Ishikawa (cell line): ENCODE measurements at regions not wholly inside any gene's neighbourhood (a gene's known extent, or its start where the extent isn't known, plus 50 kb on each side); places are given as distances from the start of the nearest gene placed in this dataset.

Experiments
- CEBPB ChIP-seq: IDR thresholded peaks from 2 replicates; pipeline ENCODE4 v1.6.1; 2012
- CREB1 ChIP-seq: IDR thresholded peaks from 2 replicates; pipeline ENCODE4 v1.6.1; 2012; ENCODE audit warnings: low read depth
- EGR1 ChIP-seq: IDR thresholded peaks from 2 replicates; pipeline ENCODE4 v1.6.1; 2012
- EP300 ChIP-seq: IDR thresholded peaks from 2 replicates; pipeline ENCODE4 v1.6.1; 2012; ENCODE audit warnings: borderline replicate concordance
- FOXM1 ChIP-seq: IDR thresholded peaks from 2 replicates; pipeline ENCODE4 v1.6.1; 2012; ENCODE audit warnings: low read depth, borderline replicate concordance
- NFIC ChIP-seq: IDR thresholded peaks from 2 replicates; pipeline ENCODE4 v1.6.1; 2012
- RAD21 ChIP-seq: IDR thresholded peaks from 2 replicates; pipeline ENCODE4 v1.6.1; 2012; ENCODE audit warnings: low read depth
- REST ChIP-seq: IDR thresholded peaks from 2 replicates; pipeline ENCODE4 v1.6.1; 2012; ENCODE audit warnings: low read depth, mild to moderate bottlenecking
- TAF1 ChIP-seq: IDR thresholded peaks from 2 replicates; pipeline ENCODE4 v1.6.1; 2012; ENCODE audit warnings: low read depth, mild to moderate bottlenecking
- TCF12 ChIP-seq: IDR thresholded peaks from 2 replicates; pipeline ENCODE4 v1.6.1; 2012; ENCODE audit warnings: low read depth
- TEAD4 ChIP-seq: IDR thresholded peaks from 2 replicates; pipeline ENCODE4 v1.6.1; 2012
- USF1 ChIP-seq: IDR thresholded peaks from 2 replicates; pipeline ENCODE4 v1.6.1; 2012
- YY1 ChIP-seq: IDR thresholded peaks from 2 replicates; pipeline ENCODE4 v1.6.1; 2012; ENCODE audit warnings: low read depth
- ZBTB7A ChIP-seq: IDR thresholded peaks from 2 replicates; pipeline ENCODE4 v1.6.1; 2012; ENCODE audit warnings: low read depth
- TF ChIP-seq, protein P1 (sequence below): IDR thresholded peaks from 2 replicates; pipeline ENCODE4 v1.6.1; 2012

DNA sequence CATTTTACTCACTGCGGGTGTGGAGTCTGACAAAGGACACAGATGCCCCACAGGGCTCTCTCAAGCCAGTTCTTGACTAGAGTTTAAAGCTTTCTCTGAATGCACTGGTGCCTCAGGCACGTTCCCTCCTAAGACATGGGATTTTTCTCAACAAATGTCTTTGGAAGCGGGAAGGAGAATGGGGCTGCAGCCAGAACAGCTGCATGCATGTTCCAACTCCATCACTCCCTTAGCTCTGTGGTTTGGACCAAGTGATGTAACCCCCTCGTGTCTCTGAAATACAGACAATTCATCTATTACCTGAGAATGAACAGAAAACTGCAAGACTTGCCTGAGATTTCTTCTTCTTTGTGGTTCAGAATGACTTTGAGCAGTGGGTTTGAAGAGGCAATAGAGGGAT is 141.7 kb upstream of the SERPINE2 start:
- TF ChIP-seq, protein P1, sequence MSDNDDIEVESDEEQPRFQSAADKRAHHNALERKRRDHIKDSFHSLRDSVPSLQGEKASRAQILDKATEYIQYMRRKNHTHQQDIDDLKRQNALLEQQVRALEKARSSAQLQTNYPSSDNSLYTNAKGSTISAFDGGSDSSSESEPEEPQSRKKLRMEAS = no peak
- TF ChIP-seq TCF12 (no peak), EGR1 (no peak), FOXM1 (no peak), RAD21 (no peak), ZBTB7A (no peak), TAF1 (no peak), EP300 (no peak)

DNA sequence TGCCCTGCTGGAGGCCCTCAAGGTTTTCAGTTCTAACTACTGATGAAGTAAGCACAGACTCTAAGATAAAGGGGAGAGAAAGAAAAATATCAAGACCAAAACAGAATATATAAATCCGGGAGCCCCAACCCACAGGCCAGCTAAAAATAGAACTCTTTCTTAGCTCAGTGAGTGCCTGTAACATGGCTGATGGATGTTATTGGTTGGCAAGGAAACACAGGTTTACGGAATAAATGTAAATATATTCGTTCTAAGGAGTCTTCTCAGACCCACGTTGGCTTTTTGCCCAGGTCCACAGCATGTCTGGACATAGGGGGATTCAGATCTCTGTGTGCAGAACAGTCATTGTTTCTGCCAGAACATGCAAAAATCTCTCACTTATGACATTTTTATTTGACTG is 139.0 kb upstream of the SERPINE2 start:
- TF ChIP-seq EP300 (no peak), USF1 (no peak), YY1 (no peak), TEAD4 (no peak), FOXM1 (no peak), TAF1 (no peak), ZBTB7A (no peak), NFIC (no peak), TCF12 (no peak), CREB1 (no peak), REST (no peak)
- TF ChIP-seq, protein P1 = no peak

GRCh38 chr2:224175538-224175937 is 136.5 kb upstream of the SERPINE2 start:
- no peak for TF ChIP-seq USF1
- no peak for TF ChIP-seq EGR1
- TF ChIP-seq, protein P1 = no peak
- TF ChIP-seq TAF1 = no peak
- TF ChIP-seq REST = no peak
- no peak for TF ChIP-seq NFIC
- no peak for TF ChIP-seq ZBTB7A
- TF ChIP-seq TEAD4 = no peak
- TF ChIP-seq EP300 = no peak
- no peak for TF ChIP-seq YY1

- TF ChIP-seq REST (no peak), FOXM1 (no peak), ZBTB7A (no peak), USF1 (no peak), CREB1 (no peak), YY1 (no peak), EP300 (no peak), TAF1 (no peak), TCF12 (no peak), RAD21 (no peak), NFIC (no peak), CEBPB (no peak)
Measured at GRCh38 chr2:224174990-224175389, 135.9 kb upstream of the SERPINE2 start.
